ENCODE measurements at regions not wholly inside any gene's neighbourhood (a gene's known extent, or its start where the extent isn't known, plus 50 kb on each side); places are given as distances from the start of the nearest gene placed in this dataset.

DNA sequence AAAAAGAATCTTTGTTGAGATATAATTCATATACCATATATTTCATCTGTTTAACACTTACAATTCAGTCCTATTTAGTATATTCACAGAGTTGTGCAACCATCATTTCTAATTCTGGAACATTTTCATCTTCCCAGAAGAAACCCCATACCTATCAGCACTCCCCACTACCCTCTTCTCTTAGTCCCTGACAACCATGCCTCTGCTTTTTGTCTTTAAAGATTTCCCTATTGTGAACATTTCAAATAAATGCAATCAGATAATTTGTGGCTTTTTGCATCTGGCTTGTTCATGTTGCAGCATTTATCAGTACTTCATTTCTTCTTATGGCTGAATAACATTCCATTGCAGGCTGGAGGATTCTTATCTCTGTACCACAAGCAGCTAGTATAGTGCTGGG is 305.9 kb upstream of the MEX3C start:
- CTCF ChIA-PET (ENCODE audit: low intra/inter-chr PET ratio): no interaction called here

More for the DNA sequence above, 305.9 kb upstream of the MEX3C start:
- in situ Hi-C loops (cut with MboI): no loop called here
- Histone ChIP-seq H3K36me3 (ENCODE audit: control insufficient read depth, insufficient read depth, low read length) (no peaks in the 10 kb centered on the region), H3K9me1 (ENCODE audit: control insufficient read depth, insufficient read depth, low read length) (no peaks in the 10 kb centered on the region), H3K27ac (ENCODE audit: extremely low read depth, low read depth, low read length) (no peak overlapping the region), H3K9ac (ENCODE audit: insufficient read depth in 1 of 2, low read depth in 2 of 2, low read length in 2 of 2) (no peak overlapping the region), H4K20me1 (replicated peaks; ENCODE audit: control insufficient read depth, insufficient read depth, low read length) (no peaks in the 10 kb centered on the region), H3K4me3 (no peak overlapping the region), H3K9me3 (replicated peaks; ENCODE audit: control insufficient read depth, insufficient read depth, low read depth, low read length) (no peaks in the 10 kb centered on the region), H2AFZ (ENCODE audit: low read depth, low read length) (no peak overlapping the region), H3K79me2 (ENCODE audit: control insufficient read depth, insufficient read depth, low read length) (no peaks in the 10 kb centered on the region), H3K27me3 (ENCODE audit: control insufficient read depth in 2 of 2, insufficient read depth in 2 of 2, low read length in 2 of 2) (no peaks in the 10 kb centered on the region), H3K4me1 (replicated peaks in 1 of 2; ENCODE audit: control insufficient read depth in 2 of 2, insufficient read depth in 2 of 2, low read length in 2 of 2) (no peaks in the 10 kb centered on the region), H3K4me2 (ENCODE audit: insufficient read depth, low read length) (no peak overlapping the region)
- FAIRE-seq (no peak), DNase-seq (ENCODE audit: extremely low read depth in 1 of 4, low spot score in 3 of 4) (no peak), ATAC-seq (no peak)
- intact Hi-C loops (cut with micrococcal nuclease): no loop called here
- TF ChIP-seq, protein P1, sequence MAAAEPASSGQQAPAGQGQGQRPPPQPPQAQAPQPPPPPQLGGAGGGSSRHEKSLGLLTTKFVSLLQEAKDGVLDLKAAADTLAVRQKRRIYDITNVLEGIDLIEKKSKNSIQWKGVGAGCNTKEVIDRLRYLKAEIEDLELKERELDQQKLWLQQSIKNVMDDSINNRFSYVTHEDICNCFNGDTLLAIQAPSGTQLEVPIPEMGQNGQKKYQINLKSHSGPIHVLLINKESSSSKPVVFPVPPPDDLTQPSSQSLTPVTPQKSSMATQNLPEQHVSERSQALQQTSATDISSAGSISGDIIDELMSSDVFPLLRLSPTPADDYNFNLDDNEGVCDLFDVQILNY (CRISPR knock-in tag; IDR thresholded peaks at IDR 0.05): no peak
- TF ChIP-seq SIX5 (IDR thresholded peaks at IDR 0.05; ENCODE audit: borderline replicate concordance in 1 of 2, insufficient read depth in 1 of 2, low read depth in 1 of 2, low read length in 2 of 2) (no peak), KHSRP (IDR thresholded peaks at IDR 0.05) (no peak), SP1 (CRISPR knock-in tag; IDR thresholded peaks at IDR 0.05) (no peak), SPI1 (IDR thresholded peaks at IDR 0.05; ENCODE audit: borderline replicate concordance, low read depth, low read length) (no peak), RCOR1 (IDR thresholded peaks at IDR 0.05; ENCODE audit: borderline replicate concordance in 1 of 2, low read depth in 2 of 2, low read length in 2 of 2) (no peak), XRCC5 (IDR thresholded peaks at IDR 0.05; ENCODE audit: low read depth, low read length) (no peak), SRF (CRISPR knock-in tag; IDR thresholded peaks at IDR 0.05) (no peak), POLR2G (IDR thresholded peaks at IDR 0.05; ENCODE audit: low read depth, low read length) (no peak), MCM7 (IDR thresholded peaks at IDR 0.05) (no peak), RNF2 (IDR thresholded peaks at IDR 0.05) (no peak)
- TF ChIP-seq, protein P2, sequence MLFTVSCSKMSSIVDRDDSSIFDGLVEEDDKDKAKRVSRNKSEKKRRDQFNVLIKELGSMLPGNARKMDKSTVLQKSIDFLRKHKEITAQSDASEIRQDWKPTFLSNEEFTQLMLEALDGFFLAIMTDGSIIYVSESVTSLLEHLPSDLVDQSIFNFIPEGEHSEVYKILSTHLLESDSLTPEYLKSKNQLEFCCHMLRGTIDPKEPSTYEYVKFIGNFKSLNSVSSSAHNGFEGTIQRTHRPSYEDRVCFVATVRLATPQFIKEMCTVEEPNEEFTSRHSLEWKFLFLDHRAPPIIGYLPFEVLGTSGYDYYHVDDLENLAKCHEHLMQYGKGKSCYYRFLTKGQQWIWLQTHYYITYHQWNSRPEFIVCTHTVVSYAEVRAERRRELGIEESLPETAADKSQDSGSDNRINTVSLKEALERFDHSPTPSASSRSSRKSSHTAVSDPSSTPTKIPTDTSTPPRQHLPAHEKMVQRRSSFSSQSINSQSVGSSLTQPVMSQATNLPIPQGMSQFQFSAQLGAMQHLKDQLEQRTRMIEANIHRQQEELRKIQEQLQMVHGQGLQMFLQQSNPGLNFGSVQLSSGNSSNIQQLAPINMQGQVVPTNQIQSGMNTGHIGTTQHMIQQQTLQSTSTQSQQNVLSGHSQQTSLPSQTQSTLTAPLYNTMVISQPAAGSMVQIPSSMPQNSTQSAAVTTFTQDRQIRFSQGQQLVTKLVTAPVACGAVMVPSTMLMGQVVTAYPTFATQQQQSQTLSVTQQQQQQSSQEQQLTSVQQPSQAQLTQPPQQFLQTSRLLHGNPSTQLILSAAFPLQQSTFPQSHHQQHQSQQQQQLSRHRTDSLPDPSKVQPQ (CRISPR knock-in tag; IDR thresholded peaks at IDR 0.05; ENCODE audit: borderline replicate concordance): no peak
- TF ChIP-seq, protein P3, sequence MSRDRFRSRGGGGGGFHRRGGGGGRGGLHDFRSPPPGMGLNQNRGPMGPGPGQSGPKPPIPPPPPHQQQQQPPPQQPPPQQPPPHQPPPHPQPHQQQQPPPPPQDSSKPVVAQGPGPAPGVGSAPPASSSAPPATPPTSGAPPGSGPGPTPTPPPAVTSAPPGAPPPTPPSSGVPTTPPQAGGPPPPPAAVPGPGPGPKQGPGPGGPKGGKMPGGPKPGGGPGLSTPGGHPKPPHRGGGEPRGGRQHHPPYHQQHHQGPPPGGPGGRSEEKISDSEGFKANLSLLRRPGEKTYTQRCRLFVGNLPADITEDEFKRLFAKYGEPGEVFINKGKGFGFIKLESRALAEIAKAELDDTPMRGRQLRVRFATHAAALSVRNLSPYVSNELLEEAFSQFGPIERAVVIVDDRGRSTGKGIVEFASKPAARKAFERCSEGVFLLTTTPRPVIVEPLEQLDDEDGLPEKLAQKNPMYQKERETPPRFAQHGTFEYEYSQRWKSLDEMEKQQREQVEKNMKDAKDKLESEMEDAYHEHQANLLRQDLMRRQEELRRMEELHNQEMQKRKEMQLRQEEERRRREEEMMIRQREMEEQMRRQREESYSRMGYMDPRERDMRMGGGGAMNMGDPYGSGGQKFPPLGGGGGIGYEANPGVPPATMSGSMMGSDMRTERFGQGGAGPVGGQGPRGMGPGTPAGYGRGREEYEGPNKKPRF (IDR thresholded peaks at IDR 0.05; ENCODE audit: low read depth, low read length): no peak
- TF ChIP-seq, protein P4, sequence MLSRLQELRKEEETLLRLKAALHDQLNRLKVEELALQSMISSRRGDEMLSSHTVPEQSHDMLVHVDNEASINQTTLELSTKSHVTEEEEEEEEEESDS (CRISPR knock-in tag; IDR thresholded peaks at IDR 0.05): no peak
- no TSS peak for BruUV-seq (replicated peaks)
- POLR2A ChIA-PET: no interaction called here

Data from K562 (cell line).